NCI-H1105 (cell line): ENCODE measurements at regions not wholly inside any gene's neighbourhood (a gene's known extent, or its start where the extent isn't known, plus 50 kb on each side); places are given as distances from the start of the nearest gene placed in this dataset.

Experiments used
- DNase-seq: peaks from one replicate; lab custom pipeline; 2025; lab: John Stamatoyannopoulos, UW

DNA sequence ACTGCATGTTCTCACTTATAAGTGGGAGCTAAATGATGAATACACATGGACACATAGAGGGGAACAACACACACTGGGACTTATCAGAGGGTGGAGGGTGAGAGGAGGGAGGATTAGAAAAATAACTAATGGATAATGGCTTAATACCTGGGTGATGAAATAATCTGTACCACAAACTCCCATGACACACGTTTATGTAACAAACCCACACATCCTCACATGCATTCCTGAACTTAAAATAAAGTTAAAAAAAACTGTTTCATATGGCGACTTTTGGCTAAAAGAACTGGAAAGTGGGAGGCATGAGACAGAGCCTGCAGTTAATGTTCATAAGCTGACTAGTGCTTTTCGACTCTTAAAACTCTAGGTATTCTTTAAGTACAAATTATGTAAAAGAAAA lies 98.9 kb upstream of the NPFFR2 start:
- no peak for DNase-seq

DNA sequence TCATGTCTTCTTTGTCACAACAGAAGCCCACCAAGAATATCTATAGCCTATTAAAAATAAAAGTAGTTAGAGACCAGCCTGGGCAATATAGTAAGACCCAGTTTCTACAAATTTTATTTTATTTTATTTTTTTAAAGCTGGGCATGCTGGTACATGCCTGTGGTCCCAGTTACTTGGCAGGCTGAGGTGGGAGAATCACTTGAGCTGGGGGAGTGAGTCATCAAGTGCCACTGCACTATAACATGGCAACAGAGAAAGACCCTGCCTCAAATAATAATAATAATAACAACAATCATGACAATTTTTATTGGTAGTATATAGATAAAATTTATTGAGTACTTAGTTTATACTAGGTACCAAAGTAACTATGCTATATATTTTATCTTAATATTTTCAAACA lies 93.0 kb upstream of the NPFFR2 start:
- DNase-seq, result no peak

DNA sequence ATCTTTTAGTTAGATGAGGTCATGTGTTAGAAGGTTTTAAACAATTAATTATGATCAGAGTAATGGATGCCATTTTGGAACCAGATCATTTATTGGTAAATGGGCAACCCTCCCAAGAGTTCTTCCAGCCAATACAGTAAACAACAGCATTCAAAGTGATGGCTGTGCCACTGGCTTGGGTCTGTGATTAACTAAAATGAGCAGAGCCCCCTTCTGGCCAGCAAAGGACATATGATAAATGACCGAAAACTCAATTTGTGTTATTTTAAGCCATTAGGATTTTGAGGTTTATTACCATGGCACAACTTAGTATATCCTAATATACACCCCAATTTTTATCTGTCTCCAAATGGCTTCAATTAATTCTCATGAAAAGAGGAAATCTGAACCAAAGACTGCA lies 90.8 kb upstream of the NPFFR2 start:
- peak; percentile 18 for DNase-seq

DNA sequence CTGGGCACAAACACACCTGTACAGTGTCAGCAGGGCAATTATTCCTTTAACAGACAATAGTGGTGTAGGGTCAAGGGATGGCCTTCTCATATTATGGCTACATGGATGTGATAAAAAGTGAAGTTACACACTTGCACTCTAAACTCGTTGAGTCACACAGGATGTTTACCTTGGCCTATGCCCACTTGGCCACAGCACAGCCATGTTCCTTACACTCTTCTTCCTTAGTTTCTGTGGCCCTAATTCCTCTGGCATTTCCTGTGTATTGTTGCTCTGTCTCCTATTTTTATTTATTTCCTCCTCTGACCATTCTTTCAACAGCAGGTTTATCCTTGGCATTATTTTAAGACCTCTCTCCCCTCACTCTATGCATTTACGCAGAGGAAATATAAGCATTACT lies 86.8 kb upstream of the NPFFR2 start:
- no peak for DNase-seq

DNA sequence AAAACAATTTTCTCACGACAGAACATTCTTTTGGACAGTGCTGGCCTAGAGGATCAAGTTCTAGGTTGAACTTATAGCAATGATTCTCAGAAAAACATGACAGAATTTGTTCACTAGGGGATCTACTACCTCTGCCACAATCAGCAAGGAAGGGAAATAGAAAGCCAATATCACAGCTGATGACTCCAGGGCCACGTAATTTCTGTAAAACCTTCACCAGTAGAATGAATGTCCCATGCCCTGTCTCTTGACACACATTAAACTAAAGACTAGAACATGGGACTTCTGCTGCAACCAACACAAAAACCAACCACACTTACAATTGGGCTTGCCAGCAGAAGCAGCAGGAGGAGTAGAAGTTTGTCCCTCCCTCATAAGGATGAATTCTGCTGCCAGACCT lies 86.0 kb upstream of the NPFFR2 start:
- DNase-seq, result no peak

DNA sequence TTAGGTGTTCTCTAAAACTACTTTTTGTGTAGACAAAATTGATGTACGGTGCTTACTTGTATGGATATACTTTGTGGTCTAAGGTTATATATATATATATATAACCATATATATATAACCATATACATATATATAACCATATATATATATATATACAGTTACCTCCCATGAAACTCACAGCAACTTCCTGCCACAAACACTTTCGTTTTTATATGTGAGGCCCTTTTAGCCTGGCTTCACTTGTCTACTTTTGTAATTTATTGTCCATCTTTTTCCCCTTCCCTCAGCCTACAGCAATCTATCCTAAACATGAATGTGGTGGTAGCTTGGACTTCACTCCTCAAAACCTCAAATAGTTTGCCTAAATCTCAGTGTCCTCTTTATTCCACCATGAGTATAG lies 72.8 kb upstream of the NPFFR2 start:
- DNase-seq, result no peak

DNA sequence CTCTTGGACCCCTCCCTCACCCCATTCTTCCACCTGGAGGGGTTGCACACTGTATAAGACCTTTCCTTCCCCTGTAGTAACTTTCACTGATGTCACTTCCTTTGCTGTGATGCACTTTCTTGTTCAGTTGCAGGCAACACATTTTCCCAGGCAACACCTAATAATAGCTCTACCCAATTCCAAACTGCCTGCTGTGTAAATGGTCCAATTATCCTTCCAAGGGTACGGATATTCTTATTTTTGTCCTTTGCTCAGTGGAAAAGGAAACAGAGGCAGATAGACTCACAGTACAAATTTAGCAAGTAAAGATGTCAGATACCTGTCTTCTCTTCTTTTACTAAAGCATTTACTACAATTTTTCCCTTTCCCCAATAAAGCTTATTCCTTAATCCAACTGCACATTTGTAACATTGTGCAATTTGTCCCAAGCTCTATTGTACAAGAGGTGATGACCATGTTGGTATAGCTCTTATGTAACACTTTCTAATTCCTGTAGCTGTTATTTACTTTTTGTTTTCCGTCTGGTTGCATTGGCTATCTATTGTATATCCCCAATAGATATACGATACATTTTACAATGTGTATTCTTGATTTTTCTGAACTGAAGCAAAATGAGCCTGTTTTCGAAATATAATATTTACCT lies 69.1 kb upstream of the NPFFR2 start:
- no peak for DNase-seq

DNA sequence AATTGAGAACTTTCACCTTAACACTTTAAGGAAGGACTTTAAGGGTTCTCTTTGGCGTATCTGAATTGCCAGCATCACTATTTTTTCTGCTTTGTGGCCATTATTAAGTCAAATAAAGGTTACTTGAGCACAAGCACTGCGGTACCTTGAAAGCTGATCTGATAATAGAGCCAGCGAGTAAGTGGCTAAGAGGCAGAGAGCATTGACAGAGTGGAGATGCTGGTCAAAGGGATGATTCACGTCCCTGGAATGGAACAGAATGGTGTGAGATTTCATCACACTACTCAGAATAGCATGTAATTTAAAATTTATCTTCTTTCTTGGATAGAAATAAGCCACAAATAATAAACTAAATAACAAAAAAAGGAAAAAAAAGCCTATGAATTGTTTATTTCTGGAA lies 57.1 kb upstream of the NPFFR2 start:
- no peak for DNase-seq

DNA sequence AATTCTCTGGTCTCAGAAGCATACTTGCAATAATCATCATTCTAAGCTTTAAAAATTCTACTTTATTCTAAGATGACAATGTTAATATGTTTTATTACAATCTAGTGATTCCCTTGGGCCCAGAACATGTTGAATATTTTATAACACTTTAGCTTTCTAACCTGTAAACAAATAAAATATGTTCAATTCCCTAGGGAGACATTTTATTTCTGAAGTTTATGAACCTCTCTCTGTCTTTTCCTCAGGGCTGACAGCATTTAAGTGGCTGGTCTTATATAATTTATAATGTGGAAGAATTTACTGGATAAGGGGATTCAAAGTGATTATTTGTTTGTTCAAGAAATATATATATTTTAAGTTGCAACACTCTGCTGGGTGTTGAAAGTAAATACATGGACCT lies 55.3 kb upstream of the NPFFR2 start:
- no peak for DNase-seq

DNA sequence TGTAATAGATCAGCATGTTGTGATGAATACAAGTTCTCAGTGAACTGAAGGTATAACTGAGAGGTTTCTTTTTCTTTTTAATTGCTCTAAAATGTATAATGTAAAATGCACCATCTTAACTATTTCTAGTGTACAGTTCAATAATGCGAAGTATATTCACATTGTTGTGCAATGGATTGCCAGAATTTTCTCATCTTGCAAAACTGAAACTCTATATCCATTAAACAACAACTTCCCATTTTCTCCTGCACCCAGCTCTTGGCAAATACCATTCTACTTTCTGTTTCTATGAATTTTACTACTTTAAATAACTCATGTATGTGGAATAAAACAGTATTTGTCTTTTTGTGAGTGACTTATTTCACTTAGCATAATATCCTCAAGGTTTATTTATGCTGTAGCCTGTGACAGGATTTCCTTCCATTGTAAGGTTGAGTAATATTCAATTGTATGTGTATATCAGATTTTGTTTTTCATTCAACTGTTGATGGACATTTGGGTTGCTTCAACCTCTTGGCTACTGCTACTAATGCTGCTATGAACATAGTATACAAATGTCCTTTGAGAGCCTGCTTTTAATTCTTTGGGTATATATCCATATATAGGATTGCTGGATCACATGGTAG lies 53.5 kb upstream of the NPFFR2 start:
- no peak for DNase-seq

DNA sequence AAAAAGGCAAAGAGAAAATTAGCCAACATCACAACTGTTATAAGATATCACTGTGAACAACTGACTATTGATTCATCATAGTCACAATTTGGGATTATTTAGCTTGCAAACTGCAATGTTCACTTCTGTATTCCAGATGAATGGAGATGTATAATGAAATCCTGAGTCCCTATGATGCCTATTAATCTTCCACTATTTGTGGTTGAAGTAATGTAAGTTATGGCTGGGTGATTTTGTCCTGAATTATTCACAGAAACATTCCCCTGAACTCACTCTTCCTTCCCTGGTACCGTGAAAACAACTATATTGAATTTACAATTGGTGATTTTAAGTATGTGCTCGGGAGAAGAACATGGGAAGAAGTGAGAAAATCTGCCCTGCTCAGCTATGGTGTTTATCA lies 50.8 kb upstream of the NPFFR2 start:
- DNase-seq, result no peak
